ENCODE measurements at regions not wholly inside any gene's neighbourhood (a gene's known extent, or its start where the extent isn't known, plus 50 kb on each side); places are given as distances from the start of the nearest gene placed in this dataset.

GRCh38 chr1:61517345-61517744, 207.6 kb downstream of the TM2D1 start:
- no peak for TF ChIP-seq CTCF (IDR thresholded peaks at IDR 0.05; ENCODE audit: low read length)
- TF ChIP-seq EZH2 (IDR thresholded peaks at IDR 0.05; ENCODE audit: borderline replicate concordance, low read length) = no peak

Data from OCI-LY1 (cell line).